Tibial artery (tissue), 4 donors: ENCODE measurements at regions not wholly inside any gene's neighbourhood (a gene's known extent, or its start where the extent isn't known, plus 50 kb on each side); places are given as distances from the start of the nearest gene placed in this dataset.

ENCODE experiments used
- DNase-seq, 2 donors: peaks; one replicate each; pipeline ENCODE4 v3.0.0-alpha.2; 2019
- H3K27ac ChIP-seq, 2 donors: fragments of 200-600 bp; sonication (generic) in 1 of 2; 1 replicate in 1 of 2; 2 replicates in 1 of 2; pipeline ENCODE4 v1.5.1; 2018 to 2019; ENCODE audit warnings: mild to moderate bottlenecking in 1 of 2
- H3K27me3 ChIP-seq, 2 donors: fragments of 200-600 bp; sonication (generic) in 1 of 2; one replicate each; pipeline versions ENCODE4 v1.5.1 to v1.6.0; 2016 to 2019
- H3K36me3 ChIP-seq, 3 donors: fragments of 200-600 bp; sonication (generic) in 2 of 3; one replicate each; pipeline ENCODE4 v1.5.1; 2016 to 2019; ENCODE audit warnings: mild to moderate bottlenecking in 2 of 3
- H3K4me1 ChIP-seq, 4 donors: fragments of 200-600 bp; sonication (generic) in 2 of 4; 1 replicate in 3 of 4; 2 replicates in 1 of 4; pipeline ENCODE4 v1.5.1; 2016 to 2019
- H3K4me3 ChIP-seq, 2 donors: fragments of 200-600 bp; sonication (generic) in 1 of 2; 1 replicate in 1 of 2; 2 replicates in 1 of 2; pipeline ENCODE4 v1.5.1; 2018 to 2019; ENCODE audit warnings: mild to moderate bottlenecking in 2 of 2
- H3K9me3 ChIP-seq, 3 donors: fragments of 200-600 bp; sonication (generic) in 1 of 3; one replicate each; pipeline ENCODE4 v1.5.1; 2016 to 2019
- intact Hi-C: fragments of 100-400 bp; cut with DNase I; formaldehyde crosslinking; loops from one replicate; pipeline ENCODE4 v1.15.0; 2023; ENCODE audit warnings: low total_unique reads
- TF ChIP-seq, protein P1 (sequence below), 2 experiments: fragments of 200-600 bp in 1 of 2; fragments of 450-650 bp in 1 of 2; IDR thresholded peaks; one replicate each; pipeline ENCODE4 v1.5.1; 2017 to 2019; ENCODE audit warnings: antibody characterized with exemption in 2 of 2, mild to moderate bottlenecking in 1 of 2, moderate library complexity in 1 of 2

GRCh38 chr7:22885797-22886261, 63.2 kb upstream of the TOMM7 start:
- Histone ChIP-seq H3K27ac (no peak overlapping the region), H3K4me1 (no peaks in the 10 kb centered on the region), H3K27me3 (no peaks in the 10 kb centered on the region), H3K4me3 (no peak overlapping the region), H3K36me3 (no peaks in the 10 kb centered on the region), H3K9me3 (no peaks in the 10 kb centered on the region)
- TF ChIP-seq, protein P1, sequence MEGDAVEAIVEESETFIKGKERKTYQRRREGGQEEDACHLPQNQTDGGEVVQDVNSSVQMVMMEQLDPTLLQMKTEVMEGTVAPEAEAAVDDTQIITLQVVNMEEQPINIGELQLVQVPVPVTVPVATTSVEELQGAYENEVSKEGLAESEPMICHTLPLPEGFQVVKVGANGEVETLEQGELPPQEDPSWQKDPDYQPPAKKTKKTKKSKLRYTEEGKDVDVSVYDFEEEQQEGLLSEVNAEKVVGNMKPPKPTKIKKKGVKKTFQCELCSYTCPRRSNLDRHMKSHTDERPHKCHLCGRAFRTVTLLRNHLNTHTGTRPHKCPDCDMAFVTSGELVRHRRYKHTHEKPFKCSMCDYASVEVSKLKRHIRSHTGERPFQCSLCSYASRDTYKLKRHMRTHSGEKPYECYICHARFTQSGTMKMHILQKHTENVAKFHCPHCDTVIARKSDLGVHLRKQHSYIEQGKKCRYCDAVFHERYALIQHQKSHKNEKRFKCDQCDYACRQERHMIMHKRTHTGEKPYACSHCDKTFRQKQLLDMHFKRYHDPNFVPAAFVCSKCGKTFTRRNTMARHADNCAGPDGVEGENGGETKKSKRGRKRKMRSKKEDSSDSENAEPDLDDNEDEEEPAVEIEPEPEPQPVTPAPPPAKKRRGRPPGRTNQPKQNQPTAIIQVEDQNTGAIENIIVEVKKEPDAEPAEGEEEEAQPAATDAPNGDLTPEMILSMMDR (IDR thresholded peaks at IDR 0.05), result no peak
- no peak for DNase-seq
- intact Hi-C loops, result no loop called here

GRCh38 chr7:22884911-22885788, 62.5 kb upstream of the TOMM7 start:
- no peaks in the 10 kb centered on the region for H3K36me3 ChIP-seq
- no peak overlapping the region for H3K4me3 ChIP-seq
- intact Hi-C loops, result no loop called here
- TF ChIP-seq, protein P1 (IDR thresholded peaks at IDR 0.05), result no peak
- H3K27ac ChIP-seq, result no peak overlapping the region
- H3K27me3 ChIP-seq, result no peaks in the 10 kb centered on the region
- no peaks in the 10 kb centered on the region for H3K4me1 ChIP-seq
- H3K9me3 ChIP-seq, result no peaks in the 10 kb centered on the region
- no peak for DNase-seq

- DNase-seq, result no peak
Measured at GRCh38 chr7:22882106-22882505, 59.5 kb upstream of the TOMM7 start.

DNA sequence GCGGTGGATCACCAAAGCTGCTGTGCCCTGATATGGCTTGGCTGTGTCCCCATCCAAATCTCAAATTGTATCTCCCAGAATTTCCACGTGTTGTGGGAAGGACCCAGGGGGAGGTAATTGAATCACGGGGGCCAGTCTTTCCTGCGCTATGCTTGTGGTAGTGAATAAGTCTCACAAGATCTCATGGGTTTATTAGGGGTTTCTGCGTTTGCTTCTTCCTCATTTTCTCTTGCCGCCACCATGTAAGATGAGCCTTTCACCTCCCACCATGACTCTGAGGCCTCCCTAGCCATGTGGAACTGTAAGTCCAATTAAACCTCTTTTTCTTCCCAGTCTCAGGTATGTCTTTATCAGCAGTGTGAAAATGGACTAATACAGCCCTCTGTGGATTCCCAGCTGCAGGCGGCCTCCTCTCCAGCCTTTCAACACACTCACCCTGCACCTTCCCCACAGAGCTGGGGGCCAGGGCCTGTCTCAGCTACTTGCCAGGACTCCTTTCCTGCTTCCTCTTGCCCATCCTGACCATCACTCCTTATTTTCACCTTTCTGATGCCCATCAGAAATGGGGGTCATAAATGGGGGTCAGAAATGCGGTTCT, 57.2 kb upstream of the TOMM7 start:
- no peak overlapping the region for H3K27ac ChIP-seq
- TF ChIP-seq, protein P1 (IDR thresholded peaks at IDR 0.05), result no peak
- intact Hi-C loops, result no loop called here
- H3K9me3 ChIP-seq, result no peaks in the 10 kb centered on the region
- no peaks in the 10 kb centered on the region for H3K4me1 ChIP-seq
- H3K27me3 ChIP-seq, result no peaks in the 10 kb centered on the region
- no peaks in the 10 kb centered on the region for H3K36me3 ChIP-seq
- H3K4me3 ChIP-seq, result no peak overlapping the region
- DNase-seq, result no peak

More at GRCh38 chr7:22882106-22882505, 59.5 kb upstream of the TOMM7 start:
- H3K27me3 ChIP-seq, result no peaks in the 10 kb centered on the region
- H3K9me3 ChIP-seq, result no peaks in the 10 kb centered on the region
- no peak overlapping the region for H3K4me3 ChIP-seq
- TF ChIP-seq, protein P1 (IDR thresholded peaks at IDR 0.05), result no peak
- H3K36me3 ChIP-seq, result no peaks in the 10 kb centered on the region
- no peak overlapping the region for H3K27ac ChIP-seq
- intact Hi-C loops, result no loop called here
- H3K4me1 ChIP-seq, result no peaks in the 10 kb centered on the region

GRCh38 chr7:22879280-22879679, 56.6 kb upstream of the TOMM7 start:
- H3K36me3 ChIP-seq, result no peaks in the 10 kb centered on the region
- H3K27me3 ChIP-seq, result no peaks in the 10 kb centered on the region
- H3K27ac ChIP-seq, result no peak overlapping the region
- TF ChIP-seq, protein P1 (IDR thresholded peaks at IDR 0.05), result no peak
- H3K9me3 ChIP-seq, result no peaks in the 10 kb centered on the region
- H3K4me1 ChIP-seq, result no peaks in the 10 kb centered on the region
- intact Hi-C loops, result no loop called here
- no peak overlapping the region for H3K4me3 ChIP-seq
- no peak for DNase-seq
